Stimulated activated CD8-positive, alpha-beta memory T cell treated with anti-CD3 and anti-CD28 coated beads, Interleukin-4, amount 100 ng/mL, for 1 hour (primary cell): ENCODE measurements at regions not wholly inside any gene's neighbourhood (a gene's known extent, or its start where the extent isn't known, plus 50 kb on each side); places are given as distances from the start of the nearest gene placed in this dataset.
"Not testable (repeated sequence)": the region's sequence is repeated elsewhere in the genome, so short reads cannot be mapped to it uniquely, and the experiment has no call there.

Experiments
- DNase-seq, 2 donors: peaks; one replicate each; pipeline ENCODE4 v3.0.0-alpha.2; 2020; ENCODE audit warnings: low read depth in 2 of 2, low spot score in 1 of 2

DNA sequence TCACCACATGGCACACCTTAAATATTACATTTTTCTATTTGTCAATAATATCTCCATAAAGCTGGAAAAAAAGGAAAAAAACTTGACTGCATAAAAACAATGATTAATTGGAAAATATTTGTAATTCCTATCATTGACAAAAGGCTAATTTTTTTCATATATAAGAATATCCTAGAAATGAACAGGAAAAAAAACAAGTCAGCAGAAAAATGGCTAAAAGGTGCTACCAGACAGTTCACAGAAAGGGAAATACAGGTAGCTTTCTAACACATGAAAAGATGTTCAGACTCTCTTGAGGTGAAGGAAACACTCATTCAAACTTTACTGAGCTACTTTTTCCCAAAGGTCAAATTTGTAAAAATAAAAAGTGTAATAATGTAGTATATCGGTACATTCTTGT is 104.1 kb upstream of the SCAF8 start:
- DNase-seq = no peak

GRCh38 chr6:154632119-154632518 is 101.1 kb upstream of the SCAF8 start:
- no peak for DNase-seq

DNA sequence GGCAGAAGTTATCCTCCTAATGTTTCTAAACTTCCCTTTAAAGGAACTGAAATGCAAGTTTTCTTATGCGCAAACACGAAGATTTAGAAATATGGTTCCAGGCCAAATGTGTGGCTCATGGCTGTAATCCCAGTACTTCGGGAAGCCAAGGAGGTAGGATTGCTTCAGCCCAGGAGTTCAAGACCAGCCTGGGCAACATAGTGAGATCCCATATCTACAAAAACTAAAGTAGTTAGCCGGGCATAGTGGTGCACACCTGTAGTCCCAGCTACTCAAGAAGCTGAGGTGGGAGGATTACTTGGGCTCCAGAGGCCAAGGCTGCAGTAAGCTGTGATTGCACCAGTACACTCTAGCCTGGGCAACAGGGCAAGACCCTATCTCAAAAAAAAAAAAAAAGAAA is 95.8 kb upstream of the SCAF8 start:
- no peak for DNase-seq

- DNase-seq = no peak
Measured at GRCh38 chr6:154638369-154638768, 94.8 kb upstream of the SCAF8 start.

- DNase-seq = not testable (repeated sequence)
Measured at GRCh38 chr6:154639196-154639595, 94.0 kb upstream of the SCAF8 start.

DNA sequence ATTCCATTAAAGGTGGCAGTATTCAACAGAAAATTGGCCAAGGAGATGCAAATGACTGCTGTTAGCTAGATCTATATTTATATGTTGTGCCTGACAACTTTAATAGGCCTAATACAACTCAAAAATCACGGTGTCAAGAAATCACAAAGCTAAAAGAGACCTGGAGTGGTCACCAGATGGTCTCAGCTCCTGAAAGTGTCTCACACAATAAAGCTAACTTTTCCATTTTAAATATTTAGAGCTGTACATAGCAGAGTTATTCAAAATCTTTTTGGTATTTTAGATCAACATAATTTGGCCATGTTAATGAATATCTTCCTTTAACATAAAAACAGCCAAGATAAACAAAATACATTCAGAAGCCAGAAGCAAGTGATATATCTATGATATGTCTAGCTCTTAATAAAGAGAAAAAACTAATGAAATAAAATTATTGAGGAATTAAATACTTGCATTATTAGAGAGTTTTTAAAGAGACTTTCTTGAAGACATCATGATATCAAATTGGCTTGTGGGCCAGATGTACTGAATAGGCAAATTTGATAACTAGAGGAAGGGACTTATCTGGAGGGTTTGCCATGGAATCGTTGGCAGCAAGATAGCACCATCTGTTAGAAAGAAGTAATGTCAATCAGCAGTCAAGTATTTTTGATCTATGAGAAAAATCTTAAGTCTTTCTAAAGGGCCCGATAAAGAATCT is 84.9 kb upstream of the SCAF8 start:
- no peak for DNase-seq

DNA sequence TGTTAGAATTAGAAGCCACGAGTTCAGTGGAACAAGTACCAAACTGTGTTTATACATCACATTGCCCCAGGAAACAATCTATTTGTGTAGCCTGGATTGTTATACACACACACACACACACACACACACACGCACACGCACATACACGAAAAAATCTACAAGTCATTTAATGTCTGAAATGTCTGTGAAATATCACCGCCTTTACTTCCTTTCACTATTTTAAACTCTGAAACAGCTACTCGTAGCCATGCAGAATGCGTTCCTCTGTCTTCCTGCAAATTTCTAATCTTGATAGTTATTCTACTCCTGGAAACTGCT is 84.4 kb upstream of the SCAF8 start:
- no peak for DNase-seq

- DNase-seq = no peak
Measured at GRCh38 chr6:154649721-154650120, 83.5 kb upstream of the SCAF8 start.

DNA sequence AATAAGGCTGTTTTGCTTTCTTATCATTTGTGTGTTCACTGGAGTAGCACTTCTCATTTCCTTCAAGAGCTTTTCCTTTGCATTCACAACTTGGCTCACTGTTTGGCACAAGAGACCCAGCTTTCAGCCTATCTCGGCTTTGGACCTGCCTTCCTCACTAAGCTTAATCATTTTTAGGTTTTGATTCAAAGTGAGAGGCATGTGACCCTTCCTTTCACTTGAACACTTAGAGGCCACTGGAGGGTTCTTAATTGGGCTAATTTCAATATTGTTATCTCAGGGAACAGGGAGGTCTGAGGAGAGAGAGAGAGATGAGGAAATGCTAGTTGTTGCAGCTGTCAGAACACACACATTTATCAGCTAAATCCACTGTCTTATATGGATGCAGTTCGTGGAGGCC is 82.9 kb upstream of the SCAF8 start:
- DNase-seq = no peak

DNA sequence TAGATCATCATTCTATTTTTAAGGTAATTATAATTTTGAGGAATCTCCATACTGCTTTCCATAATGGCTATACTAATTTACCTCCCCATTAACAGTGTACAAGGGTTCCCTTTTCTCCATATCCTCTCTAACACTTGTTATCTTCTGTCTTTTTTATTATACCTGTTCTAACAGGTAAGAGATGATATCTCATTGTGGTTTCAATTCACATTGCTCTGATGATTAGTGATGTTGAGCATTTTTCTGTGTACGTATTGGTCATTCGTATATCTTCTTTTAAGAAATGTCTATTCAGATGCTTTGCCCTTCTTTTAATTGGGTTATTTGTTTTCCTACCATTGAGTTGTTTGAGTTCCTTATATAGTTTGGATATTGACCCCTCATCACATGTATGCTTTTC is 81.6 kb upstream of the SCAF8 start:
- no peak for DNase-seq

DNA sequence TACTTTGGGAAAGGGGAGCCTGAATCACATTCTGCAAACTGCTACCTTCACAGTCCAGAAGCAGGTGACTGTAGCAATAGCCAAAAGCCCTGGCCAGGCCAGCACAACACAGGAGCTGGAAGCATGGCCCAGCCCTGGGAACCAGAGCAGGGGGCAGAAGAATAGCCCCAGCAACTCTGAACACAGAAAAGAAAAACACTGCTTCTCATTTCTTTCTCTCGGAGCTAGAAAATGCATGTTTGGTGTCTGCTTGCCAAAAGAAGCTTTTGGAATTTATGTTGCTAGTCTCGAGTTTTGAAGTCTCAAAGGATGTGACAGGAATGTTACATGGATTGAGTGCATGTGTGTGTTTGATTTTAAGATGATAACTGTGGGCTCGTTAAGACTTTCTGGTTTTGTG is 79.8 kb upstream of the SCAF8 start:
- no peak for DNase-seq

DNA sequence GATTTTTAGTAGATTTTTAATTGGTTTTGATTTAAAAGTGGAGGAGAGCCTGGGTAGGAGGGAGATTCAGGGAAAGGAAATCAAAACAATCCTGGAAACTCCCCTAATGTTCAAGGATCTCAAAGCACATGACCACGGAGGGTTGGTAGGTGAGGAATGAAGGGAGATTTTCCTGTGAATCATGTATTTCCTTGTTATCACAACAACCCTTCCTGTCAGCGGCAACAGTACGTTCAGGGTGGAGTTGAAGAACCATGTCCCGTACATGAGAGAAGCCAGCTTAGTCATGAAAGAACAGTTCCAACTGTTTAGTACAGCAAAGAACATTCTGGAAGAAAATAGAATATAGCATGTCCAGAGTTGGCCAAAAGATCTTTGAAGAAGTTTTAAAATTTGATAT is 79.4 kb upstream of the SCAF8 start:
- no peak for DNase-seq

GRCh38 chr6:154656660-154657059 is 76.6 kb upstream of the SCAF8 start:
- no peak for DNase-seq

GRCh38 chr6:154661768-154662167 is 71.4 kb upstream of the SCAF8 start:
- DNase-seq = no peak

DNA sequence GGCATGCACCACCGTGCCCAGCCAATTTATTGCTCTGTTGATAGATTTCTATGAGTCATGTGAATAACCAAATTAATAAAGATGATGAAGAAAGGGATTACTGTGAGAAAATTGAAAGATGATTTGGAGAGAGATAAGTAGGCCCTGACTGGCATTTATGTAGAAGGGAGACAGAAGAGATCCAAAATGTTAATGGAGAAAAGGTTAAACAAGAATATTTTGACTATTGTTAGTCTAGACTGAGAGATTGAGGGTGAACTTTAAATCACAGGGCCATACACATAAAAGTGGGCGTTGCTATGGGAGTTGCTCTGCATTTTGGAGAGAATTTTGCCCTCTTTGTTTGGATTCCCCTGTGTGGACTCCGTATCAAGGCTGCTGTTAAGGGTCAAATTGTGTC is 68.9 kb upstream of the SCAF8 start:
- no peak for DNase-seq

- DNase-seq = no peak
Measured at GRCh38 chr6:154668156-154668555, 65.1 kb upstream of the SCAF8 start.

GRCh38 chr6:154672086-154672485 is 61.1 kb upstream of the SCAF8 start:
- no peak for DNase-seq

- DNase-seq = no peak
Measured at GRCh38 chr6:154673919-154674318, 59.3 kb upstream of the SCAF8 start.

GRCh38 chr6:154675602-154676088 is 57.6 kb upstream of the SCAF8 start:
- DNase-seq = peak; percentile 47 to 73

GRCh38 chr6:154682633-154683125 is 50.5 kb upstream of the SCAF8 start:
- DNase-seq = no peak
